NT2/D1 (cell line): ENCODE measurements at regions not wholly inside any gene's neighbourhood (a gene's known extent, or its start where the extent isn't known, plus 50 kb on each side); places are given as distances from the start of the nearest gene placed in this dataset.
"Not testable (repeated sequence)": the region's sequence is repeated elsewhere in the genome, so short reads cannot be mapped to it uniquely, and the experiment has no call there.

ENCODE experiments used
- DNase-seq: peaks from one replicate; pipeline ENCODE4 v3.0.0-alpha.2; 2011; ENCODE audit warnings: low read depth, low spot score
- H3K27me3 ChIP-seq: 2 replicates; pipeline ENCODE4 v1.6.0; 2011; ENCODE audit warnings: mild to moderate bottlenecking; ENCODE audit not compliant: insufficient read length, insufficient read depth
- H3K36me3 ChIP-seq: 2 replicates; pipeline ENCODE4 v1.6.1; 2011; ENCODE audit warnings: mild to moderate bottlenecking, low read length, mixed read lengths; ENCODE audit not compliant: insufficient read depth, insufficient read length
- H3K4me1 ChIP-seq: 2 replicates; pipeline ENCODE4 v1.5.1; 2011; ENCODE audit not compliant: insufficient read depth, insufficient read length
- H3K4me3 ChIP-seq: 2 replicates; pipeline ENCODE4 v1.5.1; 2011; ENCODE audit warnings: low read depth; ENCODE audit not compliant: insufficient read length
- H3K9ac ChIP-seq: 2 replicates; pipeline ENCODE4 v1.6.0; 2011; ENCODE audit warnings: low read depth; ENCODE audit not compliant: insufficient read length
- H3K9me3 ChIP-seq: 2 replicates; pipeline ENCODE4 v1.5.1; 2011; ENCODE audit warnings: mild to moderate bottlenecking, low read length; ENCODE audit not compliant: insufficient read depth
- SUZ12 ChIP-seq: IDR thresholded peaks from 2 replicates; pipeline ENCODE4 v1.6.1; 2011; ENCODE audit not compliant: insufficient read length, insufficient read depth; ENCODE audit errors: extremely low read depth
- YY1 ChIP-seq: IDR thresholded peaks from 2 replicates; pipeline ENCODE4 v1.6.1; 2011; ENCODE audit not compliant: insufficient read length, insufficient read depth
- ZNF274 ChIP-seq: IDR thresholded peaks from 2 replicates; pipeline ENCODE4 v1.6.1; 2011; ENCODE audit warnings: mild to moderate bottlenecking, low read depth, low read length

- Histone ChIP-seq H3K9me3 (no peaks in the 10 kb centered on the region), H3K4me3 (no peak overlapping the region), H3K27me3 (no peaks in the 10 kb centered on the region), H3K36me3 (no peaks in the 10 kb centered on the region), H3K4me1 (no peaks in the 10 kb centered on the region), H3K9ac (no peak overlapping the region)
- no peak for TF ChIP-seq SUZ12
- TF ChIP-seq ZNF274: no peak
- TF ChIP-seq YY1: no peak
- no peak for DNase-seq
These were observed 63.9 kb downstream of the NFKBIZ start for GRCh38 chr3:101913168-101913567.

GRCh38 chr3:101917761-101918160 lies 68.4 kb downstream of the NFKBIZ start:
- not testable (repeated sequence) for H3K9ac ChIP-seq, H3K36me3 ChIP-seq, H3K4me3 ChIP-seq

GRCh38 chr3:101922151-101922725 lies 72.9 kb downstream of the NFKBIZ start:
- DNase-seq, H3K36me3 ChIP-seq, H3K4me3 ChIP-seq, H3K27me3 ChIP-seq, H3K4me1 ChIP-seq, H3K9me3 ChIP-seq, H3K9ac ChIP-seq: not testable (repeated sequence)

More at GRCh38 chr3:101917761-101918160, 68.4 kb downstream of the NFKBIZ start:
- not testable (repeated sequence) for DNase-seq, H3K4me1 ChIP-seq, H3K27me3 ChIP-seq, H3K9me3 ChIP-seq

- H3K4me1 ChIP-seq, H3K9ac ChIP-seq, H3K9me3 ChIP-seq, H3K4me3 ChIP-seq, DNase-seq, H3K27me3 ChIP-seq, H3K36me3 ChIP-seq: not testable (repeated sequence)
These were observed 75.3 kb downstream of the NFKBIZ start for GRCh38 chr3:101924621-101925020.

- H3K36me3 ChIP-seq, DNase-seq, H3K9ac ChIP-seq, H3K4me3 ChIP-seq, H3K27me3 ChIP-seq, H3K4me1 ChIP-seq, H3K9me3 ChIP-seq: not testable (repeated sequence)
These were observed 75.8 kb downstream of the NFKBIZ start for GRCh38 chr3:101925124-101925523.

- Histone ChIP-seq H3K4me1 (peaks cover 4% of the 10 kb centered on the region), H3K27me3 (no peaks in the 10 kb centered on the region), H3K4me3 (no peak overlapping the region), H3K9ac (no peak overlapping the region), H3K36me3 (no peaks in the 10 kb centered on the region), H3K9me3 (no peaks in the 10 kb centered on the region)
- no peak for DNase-seq
- TF ChIP-seq SUZ12 (no peak), ZNF274 (no peak)
These were observed 76.2 kb downstream of the NFKBIZ start for GRCh38 chr3:101925564-101925963.

- no peak overlapping the region for H3K4me3 ChIP-seq
- no peak for TF ChIP-seq YY1
- no peak for TF ChIP-seq ZNF274
- no peak for TF ChIP-seq SUZ12
- no peak for DNase-seq
- peaks cover 4% of the 10 kb centered on the region for H3K4me1 ChIP-seq
- H3K36me3 ChIP-seq: no peaks in the 10 kb centered on the region
- no peak overlapping the region for H3K9ac ChIP-seq
- H3K27me3 ChIP-seq: no peaks in the 10 kb centered on the region
- H3K9me3 ChIP-seq: no peaks in the 10 kb centered on the region
These were observed 77.3 kb downstream of the NFKBIZ start for GRCh38 chr3:101926594-101927105.

- DNase-seq: no peak
- peaks cover 4% of the 10 kb centered on the region for H3K4me1 ChIP-seq
- no peak for TF ChIP-seq YY1
- TF ChIP-seq SUZ12: no peak
- TF ChIP-seq ZNF274: no peak
These were observed 79.6 kb downstream of the NFKBIZ start for GRCh38 chr3:101928890-101929289.

More at GRCh38 chr3:101928890-101929289, 79.6 kb downstream of the NFKBIZ start:
- H3K4me3 ChIP-seq: no peak overlapping the region
- H3K9me3 ChIP-seq: no peaks in the 10 kb centered on the region
- no peaks in the 10 kb centered on the region for H3K36me3 ChIP-seq
- H3K9ac ChIP-seq: no peak overlapping the region
- H3K27me3 ChIP-seq: no peaks in the 10 kb centered on the region
